Left renal pelvis (tissue), 4 donors: ENCODE measurements at regions not wholly inside any gene's neighbourhood (a gene's known extent, or its start where the extent isn't known, plus 50 kb on each side); places are given as distances from the start of the nearest gene placed in this dataset.
"Not testable (repeated sequence)": the region's sequence is repeated elsewhere in the genome, so short reads cannot be mapped to it uniquely, and the experiment has no call there.

Source experiments
- DNase-seq, 4 donors: peaks; one replicate each; pipeline ENCODE4 v3.0.0-alpha.2; 2013; ENCODE audit warnings: low read depth in 4 of 4, low spot score in 3 of 4

- DNase-seq = no peak
Observed at GRCh38 chr10:60479305-60480020, 89.8 kb upstream of the ANK3 start.

GRCh38 chr10:60476451-60476850 is 86.8 kb upstream of the ANK3 start:
- DNase-seq = no peak

- no peak for DNase-seq
Observed at GRCh38 chr10:60473557-60473956, 83.9 kb upstream of the ANK3 start.

- DNase-seq = no peak
Observed at GRCh38 chr10:60470091-60470490, 80.4 kb upstream of the ANK3 start.

GRCh38 chr10:60469147-60469546 is 79.5 kb upstream of the ANK3 start:
- not testable (repeated sequence) for DNase-seq

- no peak for DNase-seq
Observed at GRCh38 chr10:60467202-60467546, 77.5 kb upstream of the ANK3 start.

- DNase-seq = no peak
Observed at GRCh38 chr10:60466267-60467201, 76.9 kb upstream of the ANK3 start.

- DNase-seq = no peak
Observed at GRCh38 chr10:60465801-60466200, 76.1 kb upstream of the ANK3 start.

- no peak for DNase-seq
Observed at GRCh38 chr10:60464659-60465058, 75.0 kb upstream of the ANK3 start.

- DNase-seq = no peak
Observed at GRCh38 chr10:60463746-60464145, 74.1 kb upstream of the ANK3 start.

- DNase-seq = no peak
Observed at GRCh38 chr10:60461688-60462087, 72.0 kb upstream of the ANK3 start.

- DNase-seq = no peak
Observed at GRCh38 chr10:60459701-60460457, 70.2 kb upstream of the ANK3 start.

- DNase-seq = no peak
Observed at GRCh38 chr10:60456053-60456452, 66.4 kb upstream of the ANK3 start.

GRCh38 chr10:60454336-60454735 is 64.7 kb upstream of the ANK3 start:
- DNase-seq = no peak

GRCh38 chr10:60453036-60453435 is 63.4 kb upstream of the ANK3 start:
- DNase-seq = no peak

GRCh38 chr10:60450291-60450690 is 60.6 kb upstream of the ANK3 start:
- DNase-seq = no peak

GRCh38 chr10:60448246-60448645 is 58.6 kb upstream of the ANK3 start:
- no peak for DNase-seq

- DNase-seq = no peak
Observed at GRCh38 chr10:60446851-60447250, 57.2 kb upstream of the ANK3 start.

- no peak for DNase-seq
Observed at GRCh38 chr10:60446070-60446833, 56.6 kb upstream of the ANK3 start.

GRCh38 chr10:60444494-60445064 is 54.9 kb upstream of the ANK3 start:
- peak in 3 of 4 donors; percentile 6 to 24 (median 21) for DNase-seq
